ENCODE measurements at regions not wholly inside any gene's neighbourhood (a gene's known extent, or its start where the extent isn't known, plus 50 kb on each side); places are given as distances from the start of the nearest gene placed in this dataset.

- H2AFZ ChIP-seq (ENCODE audit: low read depth, low read length), result no peak overlapping the region
- intact Hi-C loops (cut with micrococcal nuclease) (no loop called here), in situ Hi-C loops (cut with MboI) (no loop called here)
- H4K20me1 ChIP-seq (replicated peaks; ENCODE audit: control insufficient read depth, insufficient read depth, low read length), result no peaks in the 10 kb centered on the region
- FAIRE-seq (no peak), ATAC-seq (no peak), DNase-seq (ENCODE audit: extremely low read depth in 1 of 4, low spot score in 3 of 4) (no peak)
- no peaks in the 10 kb centered on the region for H3K4me1 ChIP-seq (replicated peaks in 1 of 2; ENCODE audit: control insufficient read depth in 2 of 2, insufficient read depth in 2 of 2, low read length in 2 of 2)
- no peaks in the 10 kb centered on the region for H3K9me1 ChIP-seq (ENCODE audit: control insufficient read depth, insufficient read depth, low read length)
- no peaks in the 10 kb centered on the region for H3K27me3 ChIP-seq (ENCODE audit: control insufficient read depth in 2 of 2, insufficient read depth in 2 of 2, low read length in 2 of 2)
- H3K4me3 ChIP-seq, result no peak overlapping the region
- H3K9me3 ChIP-seq (replicated peaks; ENCODE audit: control insufficient read depth, insufficient read depth, low read depth, low read length), result no peaks in the 10 kb centered on the region
- ChIA-PET POLR2A (no interaction called here), CTCF (ENCODE audit: low intra/inter-chr PET ratio) (no interaction called here)
- 0% methylated on average over 4 of the region's 4 CpGs for WGBS (ENCODE audit: insufficient coverage, low coverage, missing lambda C conversion rate)
- no peak overlapping the region for H3K4me2 ChIP-seq (ENCODE audit: insufficient read depth, low read length)
- no peaks in the 10 kb centered on the region for H3K79me2 ChIP-seq (ENCODE audit: control insufficient read depth, insufficient read depth, low read length)
- H3K27ac ChIP-seq (ENCODE audit: extremely low read depth, low read depth, low read length), result no peak overlapping the region
- no peak overlapping the region for H3K9ac ChIP-seq (ENCODE audit: insufficient read depth in 1 of 2, low read depth in 2 of 2, low read length in 2 of 2)
- no TSS peak for BruUV-seq (replicated peaks)
- no peaks in the 10 kb centered on the region for H3K36me3 ChIP-seq (ENCODE audit: control insufficient read depth, insufficient read depth, low read length)
- TF ChIP-seq MCM2 (IDR thresholded peaks at IDR 0.05; ENCODE audit: low read depth) (no peak), HNRNPL (IDR thresholded peaks at IDR 0.05; ENCODE audit: low read depth, low read length) (no peak), BRCA1 (IDR thresholded peaks at IDR 0.05) (no peak), BRCA1 (CRISPR knock-in tag; IDR thresholded peaks at IDR 0.05) (no peak), CEBPZ (IDR thresholded peaks at IDR 0.05; ENCODE audit: borderline replicate concordance, low read depth, low read length) (no peak), ZNF586 (CRISPR knock-in tag; conservative IDR thresholded peaks at IDR 0.05) (no peak), TEAD1 (CRISPR knock-in tag; IDR thresholded peaks at IDR 0.05) (no peak), ZNF407 (IDR thresholded peaks at IDR 0.05; ENCODE audit: low read depth) (no peak)
Observed at GRCh38 chrX:100477958-100478357, 67.9 kb upstream of the PCDH19 start.
